Thyroid gland (tissue), 4 donors: ENCODE measurements at regions not wholly inside any gene's neighbourhood (a gene's known extent, or its start where the extent isn't known, plus 50 kb on each side); places are given as distances from the start of the nearest gene placed in this dataset.

Experiments used
- DNase-seq, 2 donors: peaks; one replicate each; pipeline ENCODE4 v3.0.0-alpha.2; 2019
- H3K27ac ChIP-seq, 3 donors: fragments of 200-600 bp; sonication (generic); 1 replicate in 2 of 3; 2 replicates in 1 of 3; pipeline ENCODE4 v1.5.1; 2016 to 2019; ENCODE audit warnings: mild to moderate bottlenecking in 1 of 3, moderate library complexity in 1 of 3
- H3K27me3 ChIP-seq: fragments of 200-600 bp; sonication (generic); one replicate; pipeline ENCODE4 v1.5.1; 2019
- H3K36me3 ChIP-seq, 2 donors: fragments of 200-600 bp; sonication (generic); one replicate each; pipeline ENCODE4 v1.5.1; 2016 to 2019
- H3K4me1 ChIP-seq, 2 donors: fragments of 200-600 bp; sonication (generic); one replicate each; pipeline ENCODE4 v1.5.1; 2017 to 2019
- H3K4me3 ChIP-seq, 3 donors: fragments of 200-600 bp; sonication (generic); replicated peaks in 1 of 3; 1 replicate in 2 of 3; 2 replicates in 1 of 3; pipeline ENCODE4 v1.5.1; 2016; ENCODE audit warnings: mild to moderate bottlenecking in 1 of 3
- H3K9me3 ChIP-seq: fragments of 200-600 bp; sonication (generic); one replicate; pipeline ENCODE4 v1.5.1; 2017
- POLR2A ChIP-seq, 2 donors: fragments of 450-650 bp; IDR thresholded peaks; one replicate each; pipeline ENCODE4 v1.6.1; 2017; ENCODE audit warnings: antibody characterized with exemption in 2 of 2, mild to moderate bottlenecking in 2 of 2, moderate library complexity in 1 of 2
- WGBS, 2 donors: methylation state at CpG; one replicate each; pipeline ENCODE4 v1.1.5; 2017; 5-methylcytosine and 5-hydroxymethylcytosine counted together
- intact Hi-C: fragments of 100-400 bp; cut with DNase I; formaldehyde crosslinking; loops from one replicate; pipeline ENCODE4 v1.15.1; 2023
- TF ChIP-seq, protein P1 (sequence below), 6 experiments: fragments of 200-600 bp in 3 of 6; fragments of 450-650 bp in 3 of 6; sonication (generic) in 3 of 6; IDR thresholded peaks; one replicate each; pipeline ENCODE4 v1.5.1; 2016 to 2019; ENCODE audit warnings: antibody characterized with exemption in 6 of 6, mild to moderate bottlenecking in 2 of 6, inconsistent platforms in 1 of 6, moderate library complexity in 1 of 6

DNA sequence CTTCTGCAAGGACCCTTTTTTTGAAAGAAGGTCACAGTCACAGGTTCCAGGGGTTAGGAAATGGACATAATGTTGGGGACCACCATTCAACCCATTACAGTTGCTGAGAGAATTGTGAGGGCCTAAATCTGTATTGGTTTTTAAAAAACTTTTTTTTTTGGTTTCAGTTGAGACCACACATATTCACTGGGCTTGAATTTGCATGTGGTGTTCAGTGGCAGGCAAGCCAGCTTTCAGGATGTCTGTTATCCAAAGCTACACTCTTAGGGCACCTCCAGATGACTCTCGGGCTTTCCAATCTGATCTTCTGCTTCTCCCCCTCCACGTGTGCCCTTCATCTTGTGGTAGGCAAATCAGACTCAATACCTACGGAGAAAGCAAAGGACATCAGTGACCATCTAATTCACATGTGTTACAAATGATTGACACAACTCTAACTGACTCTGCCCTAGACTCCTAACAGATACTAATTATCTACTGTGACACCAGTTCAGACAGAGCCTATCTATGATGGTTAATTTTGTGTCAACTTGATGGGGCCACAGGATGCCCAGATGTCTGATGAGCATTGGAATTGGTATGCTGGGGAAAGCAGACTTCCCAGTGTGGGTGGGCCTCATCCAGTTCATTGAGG is 93.3 kb upstream of the ELMO1 start:
- no peaks in the 10 kb centered on the region for H3K9me3 ChIP-seq
- peaks cover 17 to 19% of the 10 kb centered on the region in 2 donors for H3K4me1 ChIP-seq
- no peak for TF ChIP-seq POLR2A (IDR thresholded peaks at IDR 0.05)
- TF ChIP-seq, protein P1, sequence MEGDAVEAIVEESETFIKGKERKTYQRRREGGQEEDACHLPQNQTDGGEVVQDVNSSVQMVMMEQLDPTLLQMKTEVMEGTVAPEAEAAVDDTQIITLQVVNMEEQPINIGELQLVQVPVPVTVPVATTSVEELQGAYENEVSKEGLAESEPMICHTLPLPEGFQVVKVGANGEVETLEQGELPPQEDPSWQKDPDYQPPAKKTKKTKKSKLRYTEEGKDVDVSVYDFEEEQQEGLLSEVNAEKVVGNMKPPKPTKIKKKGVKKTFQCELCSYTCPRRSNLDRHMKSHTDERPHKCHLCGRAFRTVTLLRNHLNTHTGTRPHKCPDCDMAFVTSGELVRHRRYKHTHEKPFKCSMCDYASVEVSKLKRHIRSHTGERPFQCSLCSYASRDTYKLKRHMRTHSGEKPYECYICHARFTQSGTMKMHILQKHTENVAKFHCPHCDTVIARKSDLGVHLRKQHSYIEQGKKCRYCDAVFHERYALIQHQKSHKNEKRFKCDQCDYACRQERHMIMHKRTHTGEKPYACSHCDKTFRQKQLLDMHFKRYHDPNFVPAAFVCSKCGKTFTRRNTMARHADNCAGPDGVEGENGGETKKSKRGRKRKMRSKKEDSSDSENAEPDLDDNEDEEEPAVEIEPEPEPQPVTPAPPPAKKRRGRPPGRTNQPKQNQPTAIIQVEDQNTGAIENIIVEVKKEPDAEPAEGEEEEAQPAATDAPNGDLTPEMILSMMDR (IDR thresholded peaks at IDR 0.05): no peak
- no peaks in the 10 kb centered on the region for H3K36me3 ChIP-seq
- H3K27me3 ChIP-seq: no peaks in the 10 kb centered on the region
- H3K4me3 ChIP-seq: no peak overlapping the region
- no peak for DNase-seq
- intact Hi-C loops: no loop called here
- H3K27ac ChIP-seq: no peak overlapping the region
- WGBS, 2 donors: 96 to 98% methylated on average over 3 of the region's 3 CpGs

DNA sequence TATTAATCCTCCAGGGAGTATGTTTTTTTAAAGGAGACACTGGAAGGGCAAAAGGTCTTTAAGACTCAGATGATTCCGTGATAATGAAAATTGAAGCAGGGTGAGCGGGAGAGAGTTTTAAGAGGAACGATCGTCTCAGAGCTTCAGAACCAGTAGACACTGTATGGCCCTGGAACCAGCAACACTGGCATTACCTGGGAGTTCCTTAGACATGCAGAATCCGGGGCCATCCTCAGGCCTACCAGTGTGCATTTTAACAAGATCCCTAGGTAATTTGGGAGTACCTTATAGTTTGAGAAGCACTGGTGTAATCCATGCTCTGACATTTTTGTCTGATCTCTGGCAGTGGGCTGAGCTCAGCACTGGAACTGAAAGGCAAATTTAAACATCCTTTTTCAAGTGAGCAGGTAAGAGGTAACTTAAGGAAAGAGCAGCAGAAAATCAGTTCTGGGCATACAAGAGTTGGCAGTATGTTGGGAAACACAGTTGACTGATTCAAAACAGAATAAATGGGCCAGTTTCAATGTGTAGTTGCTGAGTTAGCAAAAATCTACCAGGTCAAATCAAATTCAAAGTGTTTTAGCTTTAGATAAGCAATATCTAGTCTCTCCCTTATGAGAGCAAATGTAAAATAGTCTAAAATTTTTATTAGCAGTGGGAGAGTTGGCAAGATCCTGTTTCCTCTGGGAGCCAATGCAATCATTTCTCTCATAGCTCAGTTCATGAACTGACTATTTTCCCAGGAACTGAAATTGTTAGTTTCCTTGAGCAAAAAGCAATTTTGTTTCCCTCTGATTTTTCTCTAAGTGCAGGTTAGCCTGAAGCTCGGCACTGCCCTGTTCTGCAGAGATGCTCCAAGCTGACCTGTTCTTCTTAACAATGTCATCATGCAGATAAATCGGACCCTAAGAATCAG is 97.2 kb upstream of the ELMO1 start:
- H3K9me3 ChIP-seq: no peaks in the 10 kb centered on the region
- no peak overlapping the region for H3K4me3 ChIP-seq
- WGBS, 2 donors: 71 to 77% methylated on average over 7 of the region's 7 CpGs
- H3K27ac ChIP-seq: peak overlapping the region; percentile 22 to 63 (median 23)
- intact Hi-C loops: no loop called here
- H3K27me3 ChIP-seq: no peaks in the 10 kb centered on the region
- no peaks in the 10 kb centered on the region for H3K36me3 ChIP-seq
- TF ChIP-seq, protein P1 (IDR thresholded peaks at IDR 0.05): no peak
- TF ChIP-seq POLR2A (IDR thresholded peaks at IDR 0.05): no peak
- peaks cover 14 to 19% of the 10 kb centered on the region in 2 donors for H3K4me1 ChIP-seq
- DNase-seq: no peak

DNA sequence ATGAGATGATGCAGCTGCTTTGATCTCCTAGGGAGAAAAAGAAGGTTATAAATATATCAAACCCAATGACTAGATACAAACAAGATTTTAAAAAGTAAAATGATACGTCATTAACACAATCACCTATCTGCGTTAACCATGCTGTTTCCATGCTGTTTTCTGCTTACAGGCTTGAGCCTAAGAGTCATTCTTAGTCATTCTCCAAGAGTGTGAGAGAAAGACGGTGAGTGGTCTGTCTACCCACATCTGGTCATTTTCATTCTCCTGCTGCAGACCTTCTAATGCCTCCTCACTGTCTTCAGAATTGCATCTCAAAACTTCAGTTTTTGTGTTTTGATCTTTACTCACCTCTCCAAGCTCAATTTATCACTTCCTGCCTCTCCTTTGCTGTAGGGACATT is 98.0 kb upstream of the ELMO1 start:
- H3K4me1 ChIP-seq: peaks cover 14 to 19% of the 10 kb centered on the region in 2 donors
- H3K36me3 ChIP-seq: no peaks in the 10 kb centered on the region
- no peaks in the 10 kb centered on the region for H3K27me3 ChIP-seq
- no peaks in the 10 kb centered on the region for H3K9me3 ChIP-seq
- H3K4me3 ChIP-seq: no peak overlapping the region
- no peak for DNase-seq
- H3K27ac ChIP-seq: peak overlapping the region in 2 of 3 donors; percentile 22 to 63
- intact Hi-C loops: no loop called here
- 90 to 95% methylated on average over 3 of the region's 3 CpGs for WGBS, 2 donors
- no peak for TF ChIP-seq POLR2A (IDR thresholded peaks at IDR 0.05)
- TF ChIP-seq, protein P1 (IDR thresholded peaks at IDR 0.05): no peak

- H3K4me3 ChIP-seq: no peak overlapping the region
- no peak for DNase-seq
- H3K27me3 ChIP-seq: no peaks in the 10 kb centered on the region
- H3K9me3 ChIP-seq: no peaks in the 10 kb centered on the region
- 76 to 77% methylated on average over 8 of the region's 8 CpGs for WGBS, 2 donors
- H3K4me1 ChIP-seq: peaks cover 23 to 24% of the 10 kb centered on the region in 2 donors
- no peak overlapping the region for H3K27ac ChIP-seq
- no peaks in the 10 kb centered on the region for H3K36me3 ChIP-seq
- intact Hi-C loops: no loop called here
- TF ChIP-seq, protein P1 (IDR thresholded peaks at IDR 0.05): no peak
- no peak for TF ChIP-seq POLR2A (IDR thresholded peaks at IDR 0.05)
Observed at GRCh38 chr7:37549076-37549931, 100.6 kb upstream of the ELMO1 start.
